Natural killer cell (primary cell): ENCODE measurements at regions not wholly inside any gene's neighbourhood (a gene's known extent, or its start where the extent isn't known, plus 50 kb on each side); places are given as distances from the start of the nearest gene placed in this dataset.
"Not testable (repeated sequence)": the region's sequence is repeated elsewhere in the genome, so short reads cannot be mapped to it uniquely, and the experiment has no call there.

Source experiments
- ATAC-seq, 3 donors: fragments of 150-1000 bp in 2 of 3; fragments of 200-7000 bp in 1 of 3; cut with Tn5 transposase; 1 replicate in 1 of 3; 2 replicates in 2 of 3; pipeline ENCODE4 v1.10.0; 2021; ENCODE audit warnings: mild to moderate bottlenecking in 2 of 3, moderate library complexity in 2 of 3
- DNase-seq, 2 donors: peaks; one replicate each; pipeline versions ENCODE4 v3.0.0 to v3.0.0-alpha.2; 2013 to 2021; ENCODE audit warnings: mixed read lengths in 1 of 2
- H3K27ac ChIP-seq: one replicate; pipeline ENCODE4 v1.5.1; 2013; ENCODE audit warnings: mild to moderate bottlenecking, low read length
- H3K27me3 ChIP-seq: one replicate; pipeline ENCODE4 v1.6.1; 2013; ENCODE audit warnings: low read length; ENCODE audit not compliant: control insufficient read depth, insufficient read depth
- H3K36me3 ChIP-seq: one replicate; pipeline ENCODE4 v1.6.1; 2013; ENCODE audit warnings: low read length; ENCODE audit not compliant: control insufficient read depth, insufficient read depth
- H3K4me1 ChIP-seq: one replicate; pipeline ENCODE4 v1.6.1; 2013; ENCODE audit warnings: low read length; ENCODE audit not compliant: control insufficient read depth, insufficient read depth
- H3K4me3 ChIP-seq: one replicate; pipeline ENCODE4 v1.5.1; 2013; ENCODE audit warnings: low read length
- H3K9me3 ChIP-seq: one replicate; pipeline ENCODE4 v1.6.1; 2013; ENCODE audit warnings: low read length; ENCODE audit not compliant: control insufficient read depth, insufficient read depth
- H3K27ac Mint-ChIP-seq, 2 donors: one replicate each; pipeline ENCODE4 v1.8.0; 2022; ENCODE audit warnings: mild to moderate bottlenecking in 2 of 2, mixed read lengths in 2 of 2, moderate library complexity in 1 of 2
- H3K27me3 Mint-ChIP-seq, 2 donors: one replicate each; pipeline ENCODE4 v1.8.0; 2022; ENCODE audit warnings: low read depth in 2 of 2, mixed read lengths in 2 of 2
- H3K36me3 Mint-ChIP-seq: one replicate; pipeline ENCODE4 v1.8.0; 2022; ENCODE audit warnings: mixed read lengths
- H3K4me1 Mint-ChIP-seq, 2 donors: one replicate each; pipeline ENCODE4 v1.8.0; 2022; ENCODE audit warnings: mixed read lengths in 2 of 2
- H3K4me3 Mint-ChIP-seq: one replicate; pipeline ENCODE4 v1.8.0; 2022; ENCODE audit warnings: mild to moderate bottlenecking, moderate library complexity, mixed read lengths
- H3K9me3 Mint-ChIP-seq, 2 donors: one replicate each; pipeline ENCODE4 v1.8.0; 2022; ENCODE audit warnings: mixed read lengths in 2 of 2
- WGBS: methylation state at CpG from one replicate; pipeline ENCODE4 v1.1.7; 2013; ENCODE audit warnings: missing lambda C conversion rate; ENCODE audit not compliant: insufficient coverage; 5-methylcytosine and 5-hydroxymethylcytosine counted together
- intact Hi-C: fragments of 100-400 bp; cut with micrococcal nuclease; formaldehyde crosslinking; loops from one replicate; pipeline ENCODE4 v1.14.2; 2022
- TF ChIP-seq, protein P1 (sequence below): fragments of 200-600 bp; IDR thresholded peaks from one replicate; pipeline ENCODE4 v1.8.0; 2022; ENCODE audit warnings: antibody characterized with exemption

DNA sequence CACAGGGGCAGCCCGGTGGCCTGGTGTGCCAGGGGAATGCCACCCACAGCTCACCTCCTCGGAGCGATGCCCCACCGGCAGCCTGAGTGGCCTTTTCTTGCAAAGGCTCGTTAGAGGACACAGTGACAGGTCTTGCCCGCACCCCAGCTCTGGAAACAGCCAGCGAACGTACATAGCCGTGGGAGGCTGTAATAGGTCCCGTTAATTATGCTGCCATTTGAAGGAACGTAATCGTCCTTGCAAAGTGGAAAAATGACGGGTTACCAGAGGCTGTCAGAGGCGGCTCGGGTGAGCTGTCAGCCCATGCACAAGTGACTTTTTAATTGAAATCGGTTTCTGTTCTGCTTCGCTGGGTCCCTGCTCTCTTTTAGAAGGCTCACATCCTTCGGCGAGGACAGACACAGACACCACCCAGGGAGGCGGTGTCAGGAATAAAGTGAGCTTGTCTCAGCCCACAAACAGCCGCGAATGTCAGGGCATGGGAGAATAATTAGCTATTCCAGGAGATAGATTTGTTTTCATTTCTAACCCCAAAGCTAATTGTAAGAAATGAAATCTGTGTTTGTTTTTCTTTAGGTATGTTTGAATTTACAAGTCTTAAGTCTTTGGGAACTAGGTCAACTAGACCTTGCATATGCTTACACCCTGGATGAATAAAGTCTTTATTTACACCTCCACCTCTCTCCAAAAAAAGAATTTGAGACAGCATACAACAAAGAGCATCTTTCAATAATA is 77.2 kb upstream of the RFLNA start:
- no peak overlapping the region for H3K4me3 ChIP-seq
- intact Hi-C loops, result no loop called here

DNA sequence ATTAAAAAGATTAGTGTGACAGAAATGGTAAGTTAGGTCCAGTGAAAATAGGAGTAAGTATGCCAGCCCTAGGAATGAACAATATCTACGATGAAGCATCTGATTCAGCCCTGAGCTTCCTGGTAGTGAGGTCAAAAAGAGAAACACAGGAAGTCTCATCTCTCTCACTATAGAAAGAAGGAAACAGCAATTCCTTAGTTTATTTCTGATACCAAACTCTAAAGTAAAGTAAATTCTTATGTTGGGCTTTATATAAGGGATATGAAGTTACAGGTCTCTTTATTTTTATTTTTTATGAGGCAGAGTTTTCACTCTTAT is 76.7 kb upstream of the RFLNA start:
- H3K4me3 ChIP-seq, result no peak overlapping the region
- no CpG with 5 or more reads among the region's 1 CpG for WGBS
- no peak overlapping the region for H3K4me3 Mint-ChIP-seq

More for the DNA sequence above, 77.2 kb upstream of the RFLNA start:
- H3K4me3 Mint-ChIP-seq, result no peak overlapping the region
- peaks cover 0 to 2% of the 10 kb centered on the region in 2 donors for H3K9me3 Mint-ChIP-seq
- peaks cover 13% of the 10 kb centered on the region for H3K36me3 Mint-ChIP-seq
- 73% methylated on average over 22 of the region's 22 CpGs for whole genome bisulfite sequencing
- ATAC-seq (no peak), DNase-seq (no peak)
- H3K27me3 Mint-ChIP-seq, result peaks cover 9 to 20% of the 10 kb centered on the region in 2 donors
- Histone ChIP-seq H3K27ac (no peak overlapping the region), H3K27me3 (no peaks in the 10 kb centered on the region), H3K36me3 (no peaks in the 10 kb centered on the region), H3K4me1 (no peaks in the 10 kb centered on the region), H3K9me3 (peaks cover 11% of the 10 kb centered on the region)
- no peak overlapping the region for H3K27ac Mint-ChIP-seq
- TF ChIP-seq, protein P1, sequence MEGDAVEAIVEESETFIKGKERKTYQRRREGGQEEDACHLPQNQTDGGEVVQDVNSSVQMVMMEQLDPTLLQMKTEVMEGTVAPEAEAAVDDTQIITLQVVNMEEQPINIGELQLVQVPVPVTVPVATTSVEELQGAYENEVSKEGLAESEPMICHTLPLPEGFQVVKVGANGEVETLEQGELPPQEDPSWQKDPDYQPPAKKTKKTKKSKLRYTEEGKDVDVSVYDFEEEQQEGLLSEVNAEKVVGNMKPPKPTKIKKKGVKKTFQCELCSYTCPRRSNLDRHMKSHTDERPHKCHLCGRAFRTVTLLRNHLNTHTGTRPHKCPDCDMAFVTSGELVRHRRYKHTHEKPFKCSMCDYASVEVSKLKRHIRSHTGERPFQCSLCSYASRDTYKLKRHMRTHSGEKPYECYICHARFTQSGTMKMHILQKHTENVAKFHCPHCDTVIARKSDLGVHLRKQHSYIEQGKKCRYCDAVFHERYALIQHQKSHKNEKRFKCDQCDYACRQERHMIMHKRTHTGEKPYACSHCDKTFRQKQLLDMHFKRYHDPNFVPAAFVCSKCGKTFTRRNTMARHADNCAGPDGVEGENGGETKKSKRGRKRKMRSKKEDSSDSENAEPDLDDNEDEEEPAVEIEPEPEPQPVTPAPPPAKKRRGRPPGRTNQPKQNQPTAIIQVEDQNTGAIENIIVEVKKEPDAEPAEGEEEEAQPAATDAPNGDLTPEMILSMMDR, result no peak
- H3K4me1 Mint-ChIP-seq, result no peaks in the 10 kb centered on the region

DNA sequence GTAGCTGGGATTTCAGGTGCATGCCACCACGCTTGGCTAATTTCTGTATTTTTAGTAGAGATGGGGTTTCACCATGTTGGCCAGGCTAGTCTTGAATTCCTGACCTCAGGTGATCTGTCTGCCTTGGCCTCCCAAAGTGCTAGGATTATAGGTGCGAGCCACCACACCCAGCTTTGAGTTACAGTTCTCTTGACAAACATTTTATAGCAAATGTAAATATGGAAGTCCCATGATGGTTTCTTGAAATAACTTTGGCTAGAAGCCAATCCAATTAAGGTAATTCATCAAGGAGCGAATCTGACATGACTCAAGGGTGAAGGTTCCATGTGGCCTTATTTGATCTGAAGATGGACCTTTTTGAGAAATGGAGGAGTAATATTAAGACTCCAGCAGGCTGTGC is 76.2 kb upstream of the RFLNA start:
- ATAC-seq, H3K4me3 ChIP-seq, intact Hi-C loops, H3K36me3 ChIP-seq, H3K27ac ChIP-seq, H3K4me1 ChIP-seq, H3K9me3 Mint-ChIP-seq, H3K4me1 Mint-ChIP-seq, DNase-seq, H3K27me3 ChIP-seq, H3K4me3 Mint-ChIP-seq, H3K27ac Mint-ChIP-seq: not testable (repeated sequence)
- peaks cover 11% of the 10 kb centered on the region for H3K9me3 ChIP-seq
- H3K27me3 Mint-ChIP-seq, result peaks cover 9 to 17% of the 10 kb centered on the region in 2 donors
- 89% methylated on average over 1 of the region's 3 CpGs for WGBS
- H3K36me3 Mint-ChIP-seq, result peaks cover 13% of the 10 kb centered on the region

More for the DNA sequence above, 76.7 kb upstream of the RFLNA start:
- Histone ChIP-seq H3K27ac (no peak overlapping the region), H3K4me1 (no peaks in the 10 kb centered on the region), H3K27me3 (no peaks in the 10 kb centered on the region), H3K36me3 (no peaks in the 10 kb centered on the region), H3K9me3 (peaks cover 11% of the 10 kb centered on the region)
- intact Hi-C loops, result no loop called here
- Mint-ChIP-seq H3K27me3 (peaks cover 9 to 20% of the 10 kb centered on the region in 2 donors), H3K4me1 (no peaks in the 10 kb centered on the region), H3K27ac (no peak overlapping the region), H3K9me3 (peaks cover 0 to 2% of the 10 kb centered on the region in 2 donors), H3K36me3 (peaks cover 13% of the 10 kb centered on the region)
- DNase-seq (no peak), ATAC-seq (no peak)
- TF ChIP-seq, protein P1, result no peak

DNA sequence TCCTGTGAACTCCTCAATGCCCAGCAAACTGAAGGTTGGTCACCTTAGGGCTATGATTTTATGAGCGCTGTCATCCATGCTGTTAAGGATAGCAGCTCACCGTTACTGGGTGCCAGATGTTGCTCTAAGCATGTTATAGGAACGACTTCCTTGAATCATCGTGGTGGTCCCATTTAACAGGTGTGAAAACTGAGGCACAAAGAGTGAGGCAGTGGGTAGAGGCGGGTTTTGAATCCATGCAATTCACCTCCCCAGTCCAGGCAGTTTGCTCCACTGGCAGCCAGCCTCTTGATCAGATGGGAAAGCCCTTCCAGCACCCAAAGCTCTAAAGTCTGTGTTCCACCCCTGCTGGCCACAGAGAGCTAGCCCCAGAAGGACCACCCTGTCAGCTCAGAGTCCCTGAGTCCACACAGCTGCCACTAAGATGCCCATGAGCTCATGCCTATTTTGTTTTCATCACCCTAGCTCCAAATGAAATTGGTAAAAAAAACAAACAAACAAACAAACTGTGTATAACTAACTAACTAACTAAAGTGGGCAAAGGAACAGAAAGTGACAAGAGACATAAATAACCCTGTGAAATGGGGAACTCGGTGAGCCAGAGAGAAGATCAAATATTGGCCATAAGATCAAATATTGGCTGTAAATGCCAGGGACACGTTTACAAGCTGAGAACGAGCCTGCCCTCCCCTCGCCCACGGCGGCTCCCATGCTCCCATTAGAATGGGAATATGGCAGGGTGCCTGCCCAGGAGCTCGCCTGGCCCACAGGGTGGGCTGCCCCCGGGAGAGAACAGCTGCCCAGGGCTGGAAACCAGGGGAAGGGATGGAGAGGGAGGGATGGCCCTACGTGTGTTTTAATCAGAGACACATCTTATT is 72.3 kb upstream of the RFLNA start:
- Histone ChIP-seq H3K27me3 (no peaks in the 10 kb centered on the region), H3K27ac (no peak overlapping the region), H3K36me3 (no peaks in the 10 kb centered on the region), H3K4me1 (peaks cover 7% of the 10 kb centered on the region), H3K9me3 (no peaks in the 10 kb centered on the region), H3K4me3 (no peak overlapping the region)
- Mint-ChIP-seq H3K4me3 (no peak overlapping the region), H3K4me1 (peaks cover 0 to 6% of the 10 kb centered on the region in 2 donors), H3K27ac (no peak overlapping the region), H3K9me3 (no peaks in the 10 kb centered on the region), H3K27me3 (peaks cover 6 to 11% of the 10 kb centered on the region in 2 donors), H3K36me3 (peaks cover 5% of the 10 kb centered on the region)
- ATAC-seq, result no peak
- no peak for DNase-seq
- intact Hi-C loops, result no loop called here
- WGBS, result 77% methylated on average over 13 of the region's 14 CpGs
- TF ChIP-seq, protein P1, result no peak

DNA sequence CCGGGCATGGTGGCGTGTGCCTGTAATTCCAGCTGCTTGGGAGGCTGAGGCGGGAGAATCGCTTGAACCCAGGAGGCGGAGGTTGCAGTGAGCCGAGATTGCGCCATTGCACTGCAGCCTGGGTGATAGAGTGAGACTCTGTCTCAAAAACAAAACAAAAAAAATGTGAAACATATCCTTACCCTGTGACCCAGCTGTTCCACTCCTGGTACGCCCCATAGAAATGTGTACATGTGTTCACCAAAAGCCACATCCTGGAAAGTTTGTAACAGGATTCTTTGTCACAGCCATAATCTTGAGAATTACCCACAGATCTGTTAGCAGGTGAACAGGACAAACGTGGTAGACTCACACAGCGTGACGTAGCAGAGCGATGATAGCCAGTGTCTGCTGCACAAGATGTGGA is 71.2 kb upstream of the RFLNA start:
- H3K4me3 ChIP-seq, H3K9me3 ChIP-seq, H3K4me1 ChIP-seq, H3K36me3 Mint-ChIP-seq, H3K36me3 ChIP-seq, H3K4me3 Mint-ChIP-seq, H3K9me3 Mint-ChIP-seq, intact Hi-C loops, H3K27ac ChIP-seq, H3K4me1 Mint-ChIP-seq, H3K27me3 ChIP-seq: not testable (repeated sequence)
- DNase-seq, result peak in 1 of 2 donors; percentile 28
- peak in 2 of 3 donors; percentile 39 to 88 for ATAC-seq
- peaks cover 6 to 11% of the 10 kb centered on the region in 2 donors for H3K27me3 Mint-ChIP-seq
- 48% methylated on average over 10 of the region's 12 CpGs for WGBS
- peak overlapping the region in 1 of 2 donors; percentile 53 for H3K27ac Mint-ChIP-seq
